ENCODE measurements at regions not wholly inside any gene's neighbourhood (a gene's known extent, or its start where the extent isn't known, plus 50 kb on each side); places are given as distances from the start of the nearest gene placed in this dataset.

- Histone ChIP-seq H3K4me1 (ENCODE audit: insufficient read depth, poor library complexity, severe bottlenecking) (no peaks in the 10 kb centered on the region), H3K4me3 (ENCODE audit: severe bottlenecking) (no peak overlapping the region), H3K9me3 (ENCODE audit: severe bottlenecking) (no peaks in the 10 kb centered on the region), H3K27me3 (ENCODE audit: insufficient read depth, poor library complexity, severe bottlenecking) (no peaks in the 10 kb centered on the region), H3K36me3 (ENCODE audit: low read depth) (no peaks in the 10 kb centered on the region), H3K27ac (ENCODE audit: poor library complexity, severe bottlenecking) (no peak overlapping the region)
- TF ChIP-seq CTCF (IDR thresholded peaks at IDR 0.05; ENCODE audit: poor library complexity, severe bottlenecking): no peak
- no peak for ATAC-seq (ENCODE audit: low read depth)
- DNase-seq (ENCODE audit: low spot score): no peak
These were observed 68.3 kb downstream of the TEX13C start for GRCh38 chrX:125387945-125388344.

DNA sequence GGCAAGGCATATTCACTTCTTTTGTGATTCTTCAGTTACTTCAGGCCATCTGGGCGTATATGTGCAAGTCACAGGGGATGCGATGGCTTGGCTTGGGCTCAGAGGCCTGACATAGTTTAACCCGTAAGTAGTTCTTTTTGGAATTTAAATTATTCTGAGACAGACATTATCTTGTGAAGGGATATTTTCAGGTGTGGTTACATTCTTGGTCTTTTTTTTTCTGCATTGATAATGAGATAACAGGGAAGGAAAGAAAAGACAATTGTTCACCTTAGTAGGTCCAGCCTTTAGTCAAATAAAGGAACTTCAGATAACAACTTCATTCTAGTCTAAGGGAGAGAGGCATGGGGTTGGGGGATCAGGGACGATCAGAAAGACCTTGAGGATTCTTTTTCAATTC lies 74.8 kb downstream of the TEX13C start:
- ATAC-seq (ENCODE audit: low read depth) (no peak), DNase-seq (ENCODE audit: low spot score) (no peak)
- H3K4me1 ChIP-seq (ENCODE audit: insufficient read depth, poor library complexity, severe bottlenecking): no peaks in the 10 kb centered on the region
- H3K4me3 ChIP-seq (ENCODE audit: severe bottlenecking): no peak overlapping the region
- H3K27ac ChIP-seq (ENCODE audit: poor library complexity, severe bottlenecking): no peak overlapping the region
- H3K36me3 ChIP-seq (ENCODE audit: low read depth): no peaks in the 10 kb centered on the region
- H3K9me3 ChIP-seq (ENCODE audit: severe bottlenecking): no peaks in the 10 kb centered on the region
- no peak for TF ChIP-seq CTCF (IDR thresholded peaks at IDR 0.05; ENCODE audit: poor library complexity, severe bottlenecking)
- H3K27me3 ChIP-seq (ENCODE audit: insufficient read depth, poor library complexity, severe bottlenecking): no peaks in the 10 kb centered on the region

GRCh38 chrX:125395626-125396025 lies 76.0 kb downstream of the TEX13C start:
- no peak for TF ChIP-seq CTCF (IDR thresholded peaks at IDR 0.05; ENCODE audit: poor library complexity, severe bottlenecking)
- Histone ChIP-seq H3K27ac (ENCODE audit: poor library complexity, severe bottlenecking) (no peak overlapping the region), H3K4me3 (ENCODE audit: severe bottlenecking) (no peak overlapping the region), H3K27me3 (ENCODE audit: insufficient read depth, poor library complexity, severe bottlenecking) (no peaks in the 10 kb centered on the region), H3K4me1 (ENCODE audit: insufficient read depth, poor library complexity, severe bottlenecking) (no peaks in the 10 kb centered on the region), H3K9me3 (ENCODE audit: severe bottlenecking) (no peaks in the 10 kb centered on the region), H3K36me3 (ENCODE audit: low read depth) (no peaks in the 10 kb centered on the region)
- DNase-seq (ENCODE audit: low spot score) (no peak), ATAC-seq (ENCODE audit: low read depth) (no peak)

DNA sequence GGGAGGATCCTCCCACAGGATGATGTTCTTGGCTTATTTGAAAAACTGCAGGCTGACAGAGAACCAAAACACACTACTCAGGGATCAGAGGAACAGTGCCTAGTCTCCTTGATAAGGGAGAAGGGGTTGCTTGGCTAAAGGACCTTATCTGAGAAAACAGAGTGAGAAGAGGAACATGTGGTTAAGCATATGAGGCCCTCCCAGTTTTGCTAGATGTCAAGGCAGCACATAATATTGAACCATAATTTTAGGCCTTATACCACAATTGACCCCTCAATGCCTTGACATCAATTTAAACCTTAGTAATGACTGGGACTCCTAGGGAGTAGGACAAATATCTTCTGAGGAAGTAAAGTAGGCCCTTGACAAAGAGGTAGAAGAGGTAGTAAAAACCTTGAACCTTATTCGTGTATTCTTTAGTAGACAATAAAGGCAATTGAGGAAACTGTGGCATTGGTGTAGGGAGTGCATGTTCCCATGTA lies 79.3 kb downstream of the TEX13C start:
- Histone ChIP-seq H3K36me3 (ENCODE audit: low read depth) (no peaks in the 10 kb centered on the region), H3K4me1 (ENCODE audit: insufficient read depth, poor library complexity, severe bottlenecking) (no peaks in the 10 kb centered on the region), H3K4me3 (ENCODE audit: severe bottlenecking) (no peak overlapping the region), H3K27me3 (ENCODE audit: insufficient read depth, poor library complexity, severe bottlenecking) (no peaks in the 10 kb centered on the region), H3K9me3 (ENCODE audit: severe bottlenecking) (no peaks in the 10 kb centered on the region), H3K27ac (ENCODE audit: poor library complexity, severe bottlenecking) (no peak overlapping the region)
- DNase-seq (ENCODE audit: low spot score) (no peak), ATAC-seq (ENCODE audit: low read depth) (no peak)
- TF ChIP-seq CTCF (IDR thresholded peaks at IDR 0.05; ENCODE audit: poor library complexity, severe bottlenecking): no peak

DNA sequence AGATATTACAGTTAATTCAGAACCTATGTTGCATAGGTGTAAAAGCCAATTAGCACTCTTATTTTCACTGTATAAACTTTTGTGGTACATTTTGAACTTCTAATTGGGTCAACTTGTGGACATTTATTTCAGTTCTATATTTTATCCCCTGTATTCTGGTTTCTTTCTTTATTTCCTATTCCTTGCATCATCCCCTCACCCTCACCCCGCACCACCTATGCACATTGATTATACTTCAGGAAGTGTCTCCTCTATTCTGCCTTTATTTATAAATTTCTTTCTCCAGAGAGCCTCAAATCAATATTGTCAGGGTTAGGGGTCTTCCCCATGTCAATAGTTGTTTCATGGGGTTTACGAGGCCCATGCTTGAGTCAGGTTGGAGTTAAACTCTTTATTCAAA lies 83.1 kb downstream of the TEX13C start:
- H3K9me3 ChIP-seq (ENCODE audit: severe bottlenecking): no peaks in the 10 kb centered on the region
- DNase-seq (ENCODE audit: low spot score): no peak
- H3K4me3 ChIP-seq (ENCODE audit: severe bottlenecking): no peak overlapping the region
- ATAC-seq (ENCODE audit: low read depth): no peak
- no peaks in the 10 kb centered on the region for H3K36me3 ChIP-seq (ENCODE audit: low read depth)
- H3K4me1 ChIP-seq (ENCODE audit: insufficient read depth, poor library complexity, severe bottlenecking): no peaks in the 10 kb centered on the region
- no peak for TF ChIP-seq CTCF (IDR thresholded peaks at IDR 0.05; ENCODE audit: poor library complexity, severe bottlenecking)
- no peak overlapping the region for H3K27ac ChIP-seq (ENCODE audit: poor library complexity, severe bottlenecking)
- no peaks in the 10 kb centered on the region for H3K27me3 ChIP-seq (ENCODE audit: insufficient read depth, poor library complexity, severe bottlenecking)

Measured in RWPE2 (cell line).